Ramos (cell line): ENCODE measurements at regions not wholly inside any gene's neighbourhood (a gene's known extent, or its start where the extent isn't known, plus 50 kb on each side); places are given as distances from the start of the nearest gene placed in this dataset.

Experiments used
- in situ Hi-C: fragments of 300-500 bp; cut with MboI; formaldehyde crosslinking; loops from one replicate; pipeline ENCODE4 v1.14.3; 2022; ENCODE audit warnings: low sequenced_read_pairs; ENCODE audit not compliant: unreplicated experiment

DNA sequence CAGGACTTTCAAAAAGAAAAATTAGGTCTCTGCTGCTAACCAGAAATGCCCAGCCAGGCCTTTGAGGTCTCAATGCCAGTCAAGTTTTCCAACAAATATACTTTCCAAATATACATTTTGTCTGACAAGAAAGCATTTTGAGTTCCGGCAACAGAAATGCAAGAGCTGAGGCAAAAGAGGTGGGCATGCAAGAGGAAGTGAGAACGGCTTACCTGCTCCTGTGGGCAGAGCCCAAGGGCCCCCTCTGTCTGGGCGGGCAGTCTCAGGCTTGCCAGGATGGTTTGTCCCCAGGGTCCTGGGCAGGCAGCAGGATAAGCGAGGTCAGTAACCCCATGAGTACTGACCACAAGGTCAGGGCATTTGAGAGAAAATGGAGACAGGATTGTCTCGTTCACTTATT lies 136.1 kb upstream of the TOPAZ1 start:
- in situ Hi-C loops, result no loop called here

DNA sequence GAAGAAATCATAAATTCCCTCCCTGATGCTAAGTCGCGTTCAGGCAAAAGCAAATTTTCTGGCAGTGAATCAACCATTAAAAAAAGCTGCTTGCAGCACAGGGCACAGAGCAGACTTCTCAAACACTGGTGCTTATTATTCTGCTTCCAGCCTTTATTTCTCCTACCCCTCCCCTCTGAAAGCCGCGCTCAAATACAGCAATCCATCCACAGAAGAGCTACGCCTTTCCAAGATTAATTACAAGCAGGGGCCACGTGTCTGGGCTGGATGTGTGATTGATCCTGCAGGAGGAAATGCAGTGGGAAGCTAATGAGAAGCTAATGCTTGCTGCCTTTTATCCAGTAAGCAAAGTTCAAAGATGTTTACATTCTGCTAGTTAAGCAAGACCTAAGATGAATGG lies 134.9 kb upstream of the TOPAZ1 start:
- in situ Hi-C loops, result no loop called here

DNA sequence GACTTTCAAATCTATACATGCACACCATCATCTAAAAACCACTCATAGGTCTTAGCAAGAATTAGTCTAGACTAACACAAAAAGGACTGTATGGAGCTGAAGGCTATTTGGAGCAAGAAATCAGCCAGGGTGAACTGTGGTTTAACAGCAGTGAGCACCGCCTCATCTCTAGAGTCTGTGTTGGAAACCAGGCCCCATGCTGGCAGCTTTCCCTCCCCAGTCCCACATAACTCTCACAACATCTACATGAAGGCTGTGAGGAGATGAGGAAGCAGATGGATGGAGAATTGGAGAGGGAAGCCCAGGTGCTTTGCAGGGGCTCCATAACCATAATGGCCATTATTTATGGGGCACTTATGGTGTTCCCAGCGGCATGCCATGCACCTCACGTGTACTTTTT lies 133.2 kb upstream of the TOPAZ1 start:
- in situ Hi-C loops, result no loop called here

DNA sequence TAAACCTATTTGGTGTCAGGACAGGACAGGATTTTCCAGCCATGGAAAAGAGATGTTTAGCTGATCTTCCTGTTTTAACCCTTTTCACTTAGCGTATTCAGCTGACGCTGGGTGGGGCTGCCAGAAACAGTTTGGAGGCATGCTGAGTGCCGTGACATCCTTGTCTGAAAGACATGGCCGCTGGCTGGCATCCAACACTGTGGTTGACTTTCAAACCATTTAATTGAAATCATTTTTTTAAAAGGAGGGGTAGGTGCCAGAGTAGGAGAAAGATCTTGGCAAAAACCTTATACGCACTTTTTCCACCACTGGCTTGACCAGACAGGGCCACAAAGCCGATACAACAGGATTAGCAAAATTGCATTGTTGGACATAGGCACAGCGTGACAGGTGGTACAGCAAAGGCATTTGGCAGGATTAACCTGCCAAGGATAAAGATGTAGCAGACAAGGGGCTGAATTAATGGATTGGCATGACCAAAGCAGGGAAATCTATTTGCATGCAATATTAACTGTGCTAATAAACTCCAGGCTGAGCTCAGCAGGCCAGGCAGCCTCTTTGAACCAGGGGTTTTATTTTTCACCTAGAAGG lies 131.8 kb upstream of the TOPAZ1 start:
- in situ Hi-C loops, result no loop called here

DNA sequence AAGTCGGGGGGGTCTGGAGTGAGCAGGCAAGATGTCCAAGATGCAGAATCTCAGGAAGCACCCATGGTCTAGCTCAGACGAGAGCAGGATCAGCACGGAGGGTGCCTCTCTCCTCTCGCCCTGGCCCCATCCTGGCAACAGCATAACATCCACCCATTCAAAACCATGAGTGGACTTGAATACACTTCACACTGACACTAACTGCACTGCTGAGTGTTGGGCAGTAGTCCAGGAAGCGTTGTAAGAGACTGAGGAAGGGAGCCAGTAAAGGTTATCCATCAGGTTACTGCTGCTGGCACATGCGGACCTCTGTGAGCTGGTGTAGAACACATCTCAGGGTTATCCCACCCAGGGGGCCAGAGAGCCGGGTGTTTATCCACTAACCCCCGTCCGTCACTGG lies 131.0 kb upstream of the TOPAZ1 start:
- in situ Hi-C loops, result no loop called here

DNA sequence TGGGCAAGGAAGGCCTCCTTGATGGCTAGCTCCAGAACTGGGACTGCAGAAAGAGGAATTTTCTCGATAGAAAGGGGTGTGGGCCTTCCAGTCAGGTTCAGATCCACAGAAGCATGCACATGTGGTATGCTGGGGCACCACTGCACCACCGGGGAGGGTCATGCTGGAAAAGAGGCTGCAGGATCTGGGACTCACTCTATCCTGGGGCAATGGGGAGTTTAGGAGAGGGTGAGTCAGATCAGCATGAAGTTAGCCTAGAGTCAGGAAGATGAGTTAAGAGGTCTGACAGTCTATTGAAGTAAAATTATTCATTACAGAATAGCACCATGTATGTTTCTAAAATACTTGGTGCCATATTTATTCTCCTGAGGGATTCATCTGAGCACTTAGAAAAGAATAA lies 130.2 kb upstream of the TOPAZ1 start:
- in situ Hi-C loops, result no loop called here

DNA sequence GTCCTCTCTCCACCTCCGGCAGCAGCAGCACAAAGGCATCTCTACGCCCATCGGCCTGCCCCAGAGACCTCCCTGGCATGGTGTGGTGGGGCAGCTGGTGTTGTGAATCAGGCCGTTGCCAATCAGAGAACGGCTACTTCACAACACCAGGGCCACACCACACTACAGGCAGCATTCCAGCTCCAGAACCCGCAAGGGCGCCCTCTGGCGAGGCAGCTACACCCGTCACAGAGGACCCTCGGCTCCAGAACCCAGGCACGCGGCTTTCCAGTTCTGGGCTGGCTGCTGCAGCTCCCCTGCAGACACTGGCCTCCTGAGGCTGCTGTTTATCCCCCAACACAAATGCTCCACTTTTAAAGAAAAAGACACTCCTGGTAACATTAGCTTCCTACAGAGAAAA lies 127.5 kb upstream of the TOPAZ1 start:
- in situ Hi-C loops, result no loop called here

DNA sequence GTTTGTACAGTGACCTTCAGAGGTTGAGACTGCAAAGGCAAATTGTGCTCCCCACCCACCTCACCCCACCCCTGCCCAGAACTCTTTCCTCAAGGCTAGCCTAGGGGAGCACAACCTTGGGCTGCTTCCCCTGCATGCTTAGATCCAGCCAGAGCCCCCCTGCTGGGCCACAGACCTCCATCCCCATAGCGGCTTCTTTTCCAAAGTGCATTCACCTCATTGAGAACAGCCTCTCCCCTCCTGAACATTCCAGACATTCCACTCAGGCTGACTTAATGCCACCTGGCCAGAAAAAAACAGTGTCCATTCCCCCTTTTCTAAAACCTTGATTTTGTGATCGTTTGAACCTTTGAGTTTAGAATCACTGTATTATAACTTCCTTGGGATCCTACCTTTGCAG lies 124.4 kb upstream of the TOPAZ1 start:
- in situ Hi-C loops, result no loop called here

DNA sequence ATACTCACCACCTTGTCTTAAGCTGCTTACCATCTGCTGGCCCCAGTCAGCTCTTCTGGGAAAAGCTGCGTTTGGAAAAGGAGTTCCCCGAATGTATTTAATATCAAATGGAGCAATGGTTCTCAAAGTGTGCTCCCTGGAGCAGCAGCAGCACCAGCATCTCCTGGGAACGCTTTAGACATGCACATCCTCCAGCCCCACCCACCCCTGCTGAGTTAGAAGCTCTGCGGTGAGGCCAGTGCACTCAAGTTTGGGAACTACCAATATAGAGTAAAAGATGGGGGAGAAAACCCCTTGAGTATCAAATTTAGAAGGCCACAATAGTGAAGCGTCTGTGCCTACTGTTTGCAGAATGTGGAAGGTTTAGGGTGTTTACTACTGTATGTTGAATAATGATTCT lies 124.0 kb upstream of the TOPAZ1 start:
- in situ Hi-C loops, result no loop called here

DNA sequence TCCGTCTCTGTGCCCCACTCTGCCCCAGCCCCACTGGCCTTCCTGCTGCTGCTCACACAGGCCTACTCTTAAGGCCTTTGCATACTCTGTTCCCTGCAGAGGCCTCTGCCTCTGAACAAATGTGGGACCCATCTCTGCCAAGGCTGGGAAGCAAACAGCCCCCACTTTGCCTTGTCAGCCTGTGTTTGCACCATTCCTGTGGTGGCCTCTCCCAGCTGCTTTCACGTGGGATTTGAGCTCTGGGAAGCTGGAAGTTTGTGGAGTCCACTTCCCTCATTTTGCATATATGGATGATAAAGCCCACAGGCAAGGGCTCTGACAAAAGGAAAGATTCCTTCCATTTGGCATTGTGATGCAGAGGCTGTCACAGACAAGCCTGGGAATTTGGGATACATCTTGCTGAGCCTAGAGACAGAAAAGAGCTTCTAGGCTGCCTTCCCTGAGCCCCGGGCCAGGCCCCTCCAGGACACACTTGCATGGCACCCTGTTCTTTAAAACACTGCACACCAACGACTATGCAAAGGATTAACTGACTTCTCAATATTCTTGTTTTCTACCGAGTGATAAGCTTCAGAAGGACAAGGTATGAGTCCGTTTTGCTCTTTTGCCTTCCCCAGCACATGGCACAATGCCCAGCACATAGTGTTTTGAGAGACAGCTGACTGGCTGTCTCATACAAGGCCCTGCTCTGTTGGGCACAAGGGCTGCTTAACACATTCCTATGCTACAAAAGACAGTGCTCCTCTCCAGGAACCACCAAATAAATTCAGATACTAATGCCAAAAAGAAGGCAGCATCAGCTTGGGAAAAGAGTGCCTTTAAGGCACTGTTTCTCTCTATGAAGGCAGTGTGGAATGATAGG lies 120.7 kb upstream of the TOPAZ1 start:
- in situ Hi-C loops, result no loop called here

DNA sequence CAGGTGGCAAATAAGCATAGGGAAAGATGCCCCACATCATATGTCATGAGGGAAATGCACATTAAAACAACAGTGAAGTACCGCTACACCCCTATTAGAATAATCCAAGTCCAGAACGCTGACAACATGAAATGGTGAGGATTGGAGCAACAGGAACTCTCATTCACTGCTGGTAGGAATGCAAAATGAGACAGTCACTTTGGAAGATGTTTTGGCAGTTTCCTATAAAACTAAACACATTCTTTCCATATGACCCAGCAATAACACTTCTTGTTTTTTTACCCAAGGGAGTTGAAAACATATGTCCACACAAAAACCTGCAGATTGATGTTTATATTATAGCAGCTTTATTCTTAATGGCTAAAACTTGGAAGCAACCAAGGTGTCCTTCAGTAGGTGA lies 116.4 kb upstream of the TOPAZ1 start:
- in situ Hi-C loops, result no loop called here

DNA sequence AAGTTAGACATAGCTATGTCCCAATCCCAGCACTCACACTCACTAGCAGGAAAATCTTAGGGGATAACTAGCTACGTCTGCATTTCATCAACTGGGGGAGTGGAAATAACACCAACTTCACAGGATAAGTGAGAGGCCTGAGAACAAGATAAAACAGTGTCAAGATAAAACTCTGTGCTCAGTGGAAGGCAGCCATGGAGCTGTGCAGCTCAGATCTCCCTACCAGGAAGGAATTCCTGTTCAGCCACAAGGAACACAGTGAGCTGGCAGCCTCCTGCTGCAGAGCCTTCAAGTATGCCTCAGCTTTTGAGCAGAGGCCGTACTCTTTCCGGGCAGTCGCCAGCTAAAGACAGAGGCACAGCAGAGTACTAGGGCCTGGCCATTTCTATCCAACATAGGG lies 115.8 kb upstream of the TOPAZ1 start:
- in situ Hi-C loops, result no loop called here

DNA sequence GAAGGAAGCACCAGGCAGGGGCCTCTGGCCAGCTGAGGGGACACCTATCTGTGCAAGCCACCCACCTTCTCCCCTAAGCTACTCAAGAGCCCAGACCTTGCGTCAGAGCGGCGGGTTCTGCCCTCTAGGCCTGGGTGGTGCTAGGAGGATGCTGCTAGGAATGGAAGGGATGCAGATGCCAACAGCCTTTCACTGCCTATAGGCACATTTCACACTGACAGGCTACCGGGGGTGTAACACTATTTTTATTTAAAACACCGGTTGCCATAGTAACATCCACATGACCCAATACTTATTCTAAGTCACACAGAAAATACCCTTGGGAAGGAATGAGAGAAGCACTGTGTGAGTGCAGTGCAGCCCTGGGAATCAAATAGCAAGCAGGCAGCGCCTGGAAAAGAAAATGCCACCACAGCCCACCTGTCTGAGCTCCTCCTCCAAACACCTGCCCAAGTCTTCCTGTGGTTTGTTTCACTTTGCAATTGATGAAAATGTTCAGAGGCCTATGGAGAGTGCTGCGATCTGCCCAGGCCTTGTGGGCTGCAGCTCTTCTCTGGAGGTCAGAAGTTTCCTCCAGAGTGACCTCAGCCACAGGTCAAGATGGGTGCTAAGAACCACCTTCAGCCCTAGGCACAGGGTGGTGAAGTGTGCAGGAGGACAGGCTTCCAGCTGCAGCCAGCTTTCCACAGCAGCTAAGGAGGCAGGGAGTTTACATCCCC lies 113.5 kb upstream of the TOPAZ1 start:
- in situ Hi-C loops, result no loop called here

DNA sequence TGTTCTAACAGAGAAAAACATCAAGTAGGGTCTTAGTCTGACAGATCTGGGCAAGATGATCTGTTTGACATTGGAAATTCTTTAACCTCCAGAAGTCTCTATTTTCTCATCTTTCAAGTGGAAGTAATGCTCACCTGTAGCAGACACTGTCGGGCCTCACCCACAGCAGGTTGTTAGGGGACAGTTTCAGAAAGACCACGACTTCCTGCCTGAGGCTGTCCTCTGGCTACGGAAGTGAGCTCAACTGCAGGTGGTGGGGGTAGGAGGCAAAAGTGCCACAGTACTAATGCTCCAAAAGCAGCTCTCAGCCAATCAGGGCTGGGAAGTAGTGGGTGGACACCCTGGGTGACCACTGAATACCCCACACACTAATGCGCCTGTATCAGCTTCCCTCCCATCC lies 111.4 kb upstream of the TOPAZ1 start:
- in situ Hi-C loops, result no loop called here

DNA sequence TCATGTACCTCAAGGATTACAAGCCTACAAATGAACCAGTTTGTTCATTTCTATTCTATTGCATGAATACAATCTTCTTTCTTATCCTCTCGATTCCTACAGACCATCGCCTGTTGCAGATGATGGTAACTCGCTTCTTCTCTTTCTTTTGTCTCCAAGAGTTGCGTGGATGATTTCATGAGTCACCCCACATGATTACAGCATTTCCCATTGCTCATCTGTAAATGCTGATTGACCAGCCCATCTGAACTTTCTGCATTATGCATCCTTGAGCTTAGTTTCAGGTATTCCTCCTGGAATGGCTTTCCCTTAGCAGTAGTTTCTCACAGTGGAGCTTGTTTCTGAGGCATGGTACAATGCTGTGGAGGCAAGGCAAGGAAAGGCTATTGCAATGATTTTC lies 109.6 kb upstream of the TOPAZ1 start:
- in situ Hi-C loops, result no loop called here

DNA sequence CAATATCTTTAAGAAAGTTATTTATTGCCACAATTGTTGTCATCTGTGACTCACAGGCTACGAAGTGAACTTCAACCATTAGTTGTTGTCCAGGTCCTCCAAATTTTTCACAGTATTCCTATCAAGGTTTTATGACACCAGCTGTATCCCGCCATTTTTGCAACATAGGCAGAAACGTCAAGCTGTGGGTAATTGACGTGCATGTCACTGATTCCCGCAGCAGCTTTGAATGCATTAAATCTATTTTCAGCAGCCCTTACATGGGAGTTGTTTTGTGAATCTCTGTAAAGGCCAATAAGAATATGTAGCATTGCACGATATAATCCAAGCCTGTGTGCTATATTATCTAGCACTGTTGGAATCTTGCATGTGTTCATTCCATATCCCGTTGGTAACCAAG lies 109.1 kb upstream of the TOPAZ1 start:
- in situ Hi-C loops, result no loop called here

DNA sequence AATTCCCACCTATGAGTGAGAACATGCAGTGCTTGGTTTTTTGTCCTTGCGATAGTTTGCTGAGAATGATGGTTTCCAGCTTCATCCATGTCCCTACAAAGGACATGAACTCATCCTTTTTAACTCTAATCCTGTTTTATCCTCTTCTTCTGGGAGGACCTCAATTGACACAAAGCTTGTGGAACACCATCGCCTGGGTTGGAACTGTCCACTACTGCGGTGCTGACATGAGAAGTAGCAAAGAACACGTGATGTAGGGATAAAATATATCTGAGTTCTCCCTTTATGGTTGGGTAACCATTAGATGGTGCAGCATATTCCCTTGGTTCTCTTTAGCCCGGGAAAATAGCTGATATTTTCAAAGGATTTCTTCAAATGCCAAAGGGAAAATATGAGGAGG lies 105.3 kb upstream of the TOPAZ1 start:
- in situ Hi-C loops, result no loop called here

DNA sequence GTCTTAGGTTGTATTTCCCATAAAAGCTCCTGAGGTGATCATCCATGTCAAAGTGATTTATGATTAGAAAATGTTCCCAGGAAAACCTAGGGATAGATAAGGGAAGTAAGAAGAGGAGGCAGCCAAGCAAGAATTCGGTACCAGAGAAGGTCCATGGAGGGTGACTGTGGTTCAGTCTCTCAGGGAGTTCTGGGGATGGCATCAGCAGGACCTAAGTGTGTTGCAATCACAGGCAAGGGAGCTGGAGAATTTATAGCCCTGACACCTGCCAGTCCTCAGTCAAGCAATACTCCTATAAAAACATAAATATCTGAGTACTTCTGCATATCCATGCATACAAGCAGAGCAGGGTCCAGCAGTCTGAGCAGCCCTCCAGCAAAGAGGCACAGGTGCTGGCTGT lies 95.6 kb upstream of the TOPAZ1 start:
- in situ Hi-C loops, result no loop called here

DNA sequence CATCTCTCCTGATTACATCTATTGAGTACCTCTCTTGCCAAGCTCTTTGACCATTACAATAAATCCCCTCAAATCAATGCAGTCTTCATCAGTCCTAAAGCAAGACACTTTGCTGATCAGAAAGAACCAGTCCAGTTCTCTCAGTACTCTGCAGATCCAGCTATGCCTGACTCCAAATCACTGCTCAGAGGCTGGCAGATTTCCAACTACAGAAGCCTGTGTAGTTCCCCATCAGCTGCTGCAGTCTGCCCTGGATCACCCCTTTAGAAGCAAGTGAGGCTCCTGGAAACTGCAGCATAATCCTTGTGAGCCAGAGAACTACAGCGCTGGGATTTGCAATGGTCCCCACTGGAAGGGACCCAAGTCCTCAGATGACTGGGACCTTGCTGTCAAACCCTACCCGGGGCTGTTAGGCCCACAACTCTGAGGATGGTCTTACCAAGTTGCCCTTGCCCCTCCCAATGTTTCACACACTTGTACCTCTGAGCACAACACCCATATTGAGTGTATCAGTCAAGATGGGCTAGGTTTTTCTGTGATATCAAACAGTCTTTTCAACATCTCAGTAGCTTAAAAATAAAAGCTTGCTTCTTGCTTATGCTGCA lies 81.9 kb upstream of the TOPAZ1 start:
- in situ Hi-C loops, result no loop called here

DNA sequence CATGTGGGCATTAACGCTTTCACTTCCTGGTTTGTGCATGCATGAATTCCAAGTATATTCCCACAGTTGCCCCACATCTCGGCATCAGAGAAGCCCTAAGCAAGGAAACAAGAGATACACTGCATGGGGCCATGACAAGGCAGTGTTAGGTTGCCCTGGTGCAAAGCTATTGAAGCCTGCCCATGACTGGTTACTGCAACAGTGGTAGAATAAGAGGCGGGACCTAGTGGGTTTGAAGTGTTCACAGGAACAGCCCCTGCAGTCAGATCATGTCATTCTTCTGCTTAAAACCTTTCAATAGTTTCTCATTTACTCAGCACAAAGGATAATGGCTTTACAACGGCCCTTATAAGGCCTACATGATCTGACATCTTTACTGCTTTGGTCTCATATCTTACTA lies 80.9 kb upstream of the TOPAZ1 start:
- in situ Hi-C loops, result no loop called here

DNA sequence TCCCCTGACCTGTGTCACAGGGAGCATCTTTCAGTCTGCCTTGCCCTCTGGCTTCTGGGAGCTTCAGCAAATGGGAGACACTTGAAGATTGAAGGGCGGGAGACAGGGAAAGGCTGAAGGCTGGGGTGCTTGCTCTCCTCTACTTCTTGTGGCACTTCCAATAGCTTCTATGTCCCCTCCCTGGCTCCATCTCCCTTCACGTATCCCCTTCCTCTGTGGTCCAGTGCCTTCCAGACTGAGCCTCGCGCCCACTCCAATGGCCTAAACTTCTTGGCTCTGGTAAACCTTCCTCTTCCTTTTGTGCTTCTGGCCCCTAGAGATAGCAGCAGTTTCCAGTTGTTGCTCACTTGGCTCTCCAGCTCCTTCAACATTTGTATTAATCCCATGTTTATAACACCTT lies 69.8 kb upstream of the TOPAZ1 start:
- in situ Hi-C loops, result no loop called here
